Activated CD8-positive, alpha-beta memory T cell treated with anti-CD3 and anti-CD28 coated beads, Interleukin-2, amount 50 U/mL, for 1 hour (primary cell): ENCODE measurements at regions not wholly inside any gene's neighbourhood (a gene's known extent, or its start where the extent isn't known, plus 50 kb on each side); places are given as distances from the start of the nearest gene placed in this dataset.

Experiments
- DNase-seq: peaks from one replicate; pipeline ENCODE4 v3.0.0-alpha.2; 2020; ENCODE audit errors: extremely low read depth

DNA sequence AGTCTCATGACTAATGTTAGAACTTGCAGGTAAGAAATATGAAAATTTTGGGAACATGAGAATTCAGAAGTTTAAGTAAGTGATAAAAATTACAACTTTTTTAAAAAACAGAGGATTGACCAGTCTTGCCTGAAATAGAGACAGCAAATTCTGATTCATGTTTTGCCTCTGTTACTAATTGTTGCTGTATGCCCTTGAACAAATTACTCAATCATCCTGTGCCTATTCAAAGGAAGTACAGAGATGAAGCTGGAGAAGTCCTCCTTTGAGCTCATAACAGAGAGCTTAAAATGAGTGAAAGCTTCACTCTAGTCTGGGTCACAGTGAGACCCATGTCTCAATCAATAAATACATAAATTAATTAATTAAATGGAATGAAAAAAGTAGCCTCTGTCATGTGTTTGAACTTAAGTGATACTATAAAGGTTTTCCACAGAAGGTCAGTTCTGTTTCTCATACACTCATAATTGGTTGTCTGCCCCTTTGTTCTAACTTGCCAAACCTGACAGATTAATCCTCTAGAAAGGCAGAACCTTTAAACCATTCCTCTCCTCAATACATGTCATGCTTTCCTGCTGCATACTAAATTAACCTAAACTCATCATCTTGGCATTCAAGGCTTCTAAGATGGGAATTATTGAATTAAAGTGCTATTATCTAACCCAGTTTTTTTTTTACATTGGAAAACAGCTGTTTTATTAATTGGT lies 374.6 kb upstream of the LRATD1 start:
- DNase-seq: no peak

DNA sequence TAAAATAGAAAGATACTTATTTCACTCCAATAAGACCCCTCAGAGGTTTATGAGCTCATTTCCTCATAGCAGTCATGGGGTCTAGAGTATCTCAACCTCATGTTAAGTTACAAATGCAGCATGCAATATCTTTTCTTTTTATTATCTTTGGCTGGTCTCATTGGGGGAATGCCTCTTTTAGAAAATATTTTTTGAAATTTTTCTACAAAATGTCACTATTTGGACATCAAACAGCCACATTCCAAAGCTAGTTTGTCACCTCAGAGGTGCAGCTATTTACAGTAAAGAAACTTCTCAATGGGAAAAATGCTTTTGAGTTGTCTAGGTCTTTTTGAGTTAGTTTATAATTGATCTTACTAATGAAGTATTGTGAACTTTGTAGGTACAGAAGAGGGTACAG lies 370.7 kb upstream of the LRATD1 start:
- no peak for DNase-seq

DNA sequence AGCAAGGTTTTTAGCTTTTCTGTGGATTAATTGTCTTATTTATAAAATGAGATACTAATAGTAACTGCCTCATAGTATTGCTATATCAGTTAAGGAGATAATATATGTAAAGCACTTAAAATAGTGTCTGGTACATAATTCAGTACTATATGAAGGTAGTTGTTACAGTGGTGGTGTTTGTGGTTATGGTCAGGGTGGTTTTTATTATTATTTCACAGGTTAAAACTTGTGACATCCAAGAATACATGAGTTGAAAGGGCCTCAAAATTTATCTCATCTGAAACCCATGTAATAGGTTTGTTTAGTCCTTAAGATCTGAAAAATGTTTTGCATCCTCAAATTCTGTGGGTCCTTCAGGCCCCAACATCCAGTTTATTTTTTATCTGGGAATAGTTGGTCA lies 369.5 kb upstream of the LRATD1 start:
- DNase-seq: no peak

DNA sequence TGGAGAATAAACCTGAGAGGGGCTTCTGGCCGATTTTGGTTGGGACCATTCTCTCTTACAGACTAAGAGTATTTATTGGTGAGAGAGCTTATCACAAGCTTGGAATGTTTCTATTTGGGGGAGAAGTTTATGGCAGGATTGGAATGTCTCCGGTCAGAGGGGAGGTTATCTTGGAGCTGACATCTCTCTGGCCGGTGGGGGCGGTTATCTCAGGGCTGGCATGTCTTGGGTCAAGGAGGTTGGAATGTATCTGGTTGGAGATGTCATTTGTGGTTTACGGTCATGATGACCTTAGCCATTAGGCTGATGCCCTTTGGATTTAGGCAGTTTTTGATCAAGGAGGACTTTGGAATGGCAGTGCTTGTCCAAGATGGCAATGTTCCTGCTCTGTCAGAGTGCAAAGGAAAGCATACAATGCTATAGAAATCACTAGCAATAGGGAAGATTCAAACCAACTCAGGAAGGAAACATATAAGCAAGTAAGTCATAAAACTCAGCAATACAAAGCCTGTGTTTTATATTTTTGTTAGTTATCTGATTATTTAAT lies 362.4 kb upstream of the LRATD1 start:
- no peak for DNase-seq

DNA sequence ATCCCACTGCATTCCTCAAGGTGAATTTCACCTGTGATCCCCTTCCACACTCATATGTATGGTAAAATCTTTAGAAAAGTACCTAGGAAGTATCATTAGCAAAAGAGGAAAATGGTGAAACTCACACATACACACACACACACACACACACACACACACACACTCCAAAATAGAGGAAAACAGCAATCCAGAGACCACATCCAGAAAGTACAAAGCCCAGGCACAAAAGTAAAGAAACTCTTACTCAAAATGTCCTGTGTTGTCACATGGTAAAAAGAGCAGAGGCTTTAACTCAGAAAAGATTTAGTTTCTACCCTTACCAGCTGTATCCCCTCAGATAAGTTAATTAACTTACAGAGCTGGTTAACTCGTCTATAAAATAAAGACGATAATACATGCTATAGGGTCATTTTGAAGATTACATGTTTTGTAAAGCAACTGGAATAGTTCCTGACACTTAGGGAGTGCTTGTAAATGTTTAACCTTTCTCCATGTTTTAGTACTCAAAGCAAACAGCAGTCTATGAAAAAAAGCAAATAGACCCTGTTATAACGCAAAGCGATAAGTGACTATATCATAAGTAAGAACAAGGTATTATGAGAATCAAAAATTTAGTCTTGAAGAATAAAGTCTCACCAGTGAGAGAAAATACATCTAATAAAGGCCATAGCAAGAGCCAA lies 360.0 kb upstream of the LRATD1 start:
- no peak for DNase-seq

DNA sequence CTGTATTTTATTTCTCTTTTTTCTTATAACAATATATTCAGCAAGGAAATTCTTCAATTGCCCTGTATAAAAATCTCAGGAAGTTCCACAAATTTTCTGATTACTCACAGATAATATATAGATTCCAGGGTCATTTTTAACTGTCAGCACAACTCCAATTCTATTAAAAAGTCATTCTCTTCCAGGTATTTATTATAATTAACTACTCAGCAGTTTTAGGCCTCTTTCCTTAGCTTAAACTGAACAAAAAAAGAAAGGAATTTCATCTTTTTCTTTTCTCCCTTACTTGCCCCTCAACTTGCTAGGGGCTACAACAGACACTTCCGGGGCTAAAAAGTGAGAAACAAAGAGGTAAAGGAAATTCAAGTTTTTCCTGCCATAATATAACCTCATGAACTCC lies 358.9 kb upstream of the LRATD1 start:
- no peak for DNase-seq

DNA sequence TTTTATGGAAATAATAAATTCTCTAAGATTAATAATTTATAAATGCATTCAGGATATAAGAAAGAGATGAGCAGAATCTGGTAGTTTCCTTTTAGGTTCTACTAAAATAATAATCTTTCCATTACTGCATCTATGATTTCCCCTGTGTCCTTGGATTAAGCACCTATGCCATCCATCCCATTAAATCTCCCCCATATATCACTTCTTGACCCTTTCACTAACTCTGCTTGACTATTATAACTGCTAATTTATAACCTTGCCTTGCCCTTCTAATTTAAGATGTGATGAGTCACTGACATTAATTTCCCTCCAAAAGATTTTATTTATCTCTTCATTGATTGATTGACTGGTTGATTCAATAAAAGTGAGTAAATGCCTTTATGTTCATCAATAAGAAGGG lies 348.3 kb upstream of the LRATD1 start:
- no peak for DNase-seq

DNA sequence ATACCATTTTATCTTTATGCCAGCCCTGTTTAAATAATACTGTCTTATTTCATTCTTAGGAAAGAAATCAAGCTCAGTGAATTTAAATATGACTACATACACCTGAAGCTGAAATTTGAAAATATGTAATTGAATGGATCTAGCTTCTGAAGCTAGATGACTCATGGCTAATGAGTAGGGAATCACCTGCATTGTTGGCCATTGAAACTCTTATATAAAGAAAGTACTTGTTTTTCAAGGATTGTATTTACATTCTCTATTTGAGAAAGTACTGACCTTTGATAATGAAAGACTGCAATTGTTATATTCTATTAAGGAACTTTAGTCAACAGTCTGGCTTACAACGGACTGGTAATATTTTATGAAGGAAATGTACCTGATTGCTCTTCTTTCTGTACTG lies 346.7 kb upstream of the LRATD1 start:
- DNase-seq: no peak

DNA sequence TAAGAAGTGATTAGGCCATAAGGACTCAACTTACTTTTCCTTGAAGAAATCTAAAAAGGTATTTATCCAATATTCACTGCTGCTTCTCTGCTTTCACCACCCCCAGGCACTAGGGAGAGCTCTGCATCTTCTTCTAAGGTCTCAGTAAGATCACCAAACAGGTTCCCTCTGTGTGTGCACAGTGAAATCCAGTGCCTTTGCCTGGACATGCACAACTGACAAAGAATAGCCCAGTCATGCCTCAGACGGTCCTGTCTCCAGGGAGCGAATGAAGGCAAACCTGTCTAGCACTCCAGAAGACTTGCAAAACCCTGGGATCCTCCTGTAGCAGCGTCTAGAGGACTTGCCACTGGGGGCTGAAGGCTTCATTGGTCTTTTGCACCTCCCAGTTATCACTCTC lies 344.5 kb upstream of the LRATD1 start:
- no peak for DNase-seq

DNA sequence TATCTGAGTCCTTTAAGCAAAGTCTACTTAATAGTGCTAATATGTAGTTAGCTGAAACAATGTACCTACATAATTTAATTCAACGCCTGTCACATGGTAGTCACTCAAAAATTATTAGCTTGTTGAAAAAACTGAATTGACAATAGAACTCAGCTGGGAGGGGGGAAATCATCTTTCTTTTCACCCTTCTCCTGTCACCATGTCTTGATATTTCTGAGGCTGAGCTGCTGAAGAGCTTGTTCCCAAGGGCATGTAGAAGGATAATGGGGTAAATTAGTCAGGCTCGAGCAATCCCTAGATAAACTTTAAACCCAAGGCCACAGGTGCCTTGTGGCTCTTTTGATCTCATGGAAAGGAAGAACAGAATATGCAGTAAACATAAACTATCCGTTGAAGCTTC lies 339.6 kb upstream of the LRATD1 start:
- DNase-seq: no peak

DNA sequence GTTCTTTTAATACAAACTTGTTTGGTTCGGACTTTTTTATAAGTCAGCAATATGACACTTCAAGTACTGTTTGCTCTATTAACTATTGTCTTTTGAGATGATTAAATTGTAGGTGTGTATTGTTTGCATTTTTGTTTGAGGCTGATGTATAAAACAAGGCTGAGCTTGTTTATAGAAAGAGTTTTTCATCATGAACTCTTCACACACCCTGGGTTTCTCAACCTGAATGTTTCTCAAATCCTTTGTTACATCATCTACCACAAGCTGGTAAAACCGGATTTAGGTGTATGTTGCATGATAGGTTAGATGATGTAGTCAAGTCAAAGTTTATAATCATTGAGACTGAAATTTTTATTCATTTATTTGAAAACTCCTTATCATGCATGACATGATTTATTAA lies 335.2 kb upstream of the LRATD1 start:
- no peak for DNase-seq

DNA sequence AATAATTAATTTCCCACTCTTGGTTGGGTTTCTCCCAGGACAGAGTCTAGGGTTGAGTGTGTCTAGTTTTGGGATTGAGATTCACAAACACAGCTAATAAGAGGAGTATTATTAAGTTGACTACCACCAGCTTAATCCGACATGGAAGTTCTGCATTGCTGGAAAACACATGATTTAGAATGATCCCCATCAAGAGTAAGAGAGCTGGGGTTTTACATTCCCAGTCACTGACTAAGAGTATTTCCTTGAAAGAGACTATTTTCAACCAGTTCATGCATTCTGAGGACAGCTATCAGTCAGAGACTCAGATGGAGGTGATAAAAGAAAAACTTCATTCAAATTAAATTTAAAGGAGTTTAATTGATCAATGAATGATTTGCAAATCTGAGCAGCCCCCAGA lies 334.6 kb upstream of the LRATD1 start:
- no peak for DNase-seq

DNA sequence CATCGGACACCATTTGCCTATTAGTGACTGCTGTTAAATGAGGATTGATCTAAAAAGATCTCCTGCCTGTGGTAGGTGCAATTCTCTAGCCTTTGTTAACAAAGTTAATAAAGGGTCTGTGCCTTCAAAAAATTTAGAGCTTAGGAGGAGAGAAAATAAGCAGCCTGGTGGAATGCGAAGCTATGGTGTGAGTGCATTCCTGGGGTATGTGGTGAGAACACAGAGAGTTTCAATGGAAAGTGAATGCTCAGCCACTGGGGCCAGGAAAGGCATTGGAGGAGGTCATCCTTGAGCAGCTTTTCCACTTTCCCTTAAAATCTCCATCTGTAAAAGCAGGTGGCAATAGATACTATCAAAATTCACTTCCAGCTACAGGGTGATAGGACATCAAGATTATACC lies 331.2 kb upstream of the LRATD1 start:
- no peak for DNase-seq

DNA sequence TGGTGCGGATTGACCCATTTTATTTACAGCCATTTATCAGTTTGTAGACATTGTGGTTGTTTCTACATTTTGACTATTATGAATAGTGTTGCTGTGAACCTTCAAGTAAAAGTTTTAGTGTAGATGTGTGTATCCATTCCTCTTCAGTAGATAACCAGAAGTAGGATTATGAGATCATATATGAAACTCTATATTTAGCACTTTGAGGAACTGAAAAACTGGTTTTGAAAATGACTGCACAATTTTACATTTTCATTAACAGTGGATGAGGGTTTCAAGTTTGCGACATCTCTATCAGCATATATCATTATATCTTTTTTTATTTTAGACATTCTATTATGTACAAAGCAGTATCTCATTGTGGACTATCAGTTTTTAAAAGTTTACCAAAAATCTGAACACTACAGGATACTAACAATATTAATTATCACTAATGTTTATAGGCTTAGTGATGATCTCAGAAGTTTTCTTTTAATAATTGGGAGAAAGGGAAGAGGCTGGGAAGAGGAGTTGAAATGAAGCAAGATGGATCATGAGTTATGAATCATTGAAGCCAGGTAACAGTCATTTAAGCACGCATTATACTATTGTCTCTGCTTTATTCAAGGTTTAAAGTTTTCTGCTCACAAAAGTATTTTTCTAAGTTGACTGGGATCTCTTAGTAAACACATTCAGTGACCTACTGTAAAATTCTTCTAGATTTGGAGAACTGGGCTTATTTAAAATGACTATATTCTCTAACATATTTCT lies 329.0 kb upstream of the LRATD1 start:
- no peak for DNase-seq

DNA sequence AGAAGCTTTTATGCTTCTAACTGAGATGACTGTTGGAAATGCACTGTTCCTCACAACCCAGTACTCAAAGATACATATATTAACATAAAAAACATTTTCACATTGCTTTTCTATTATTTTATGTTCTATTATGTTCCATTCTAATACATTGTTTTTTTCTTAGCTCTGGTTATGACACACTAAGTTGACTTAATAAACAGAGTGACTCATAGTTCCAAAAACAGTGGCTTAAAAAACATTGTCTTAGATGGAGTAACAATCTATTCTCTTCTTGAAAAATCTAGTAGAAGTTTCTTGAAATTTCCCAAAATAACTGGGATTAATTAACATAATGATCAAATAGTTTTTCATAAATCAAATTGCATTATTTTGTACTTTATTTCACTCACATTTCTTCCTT lies 328.2 kb upstream of the LRATD1 start:
- no peak for DNase-seq

DNA sequence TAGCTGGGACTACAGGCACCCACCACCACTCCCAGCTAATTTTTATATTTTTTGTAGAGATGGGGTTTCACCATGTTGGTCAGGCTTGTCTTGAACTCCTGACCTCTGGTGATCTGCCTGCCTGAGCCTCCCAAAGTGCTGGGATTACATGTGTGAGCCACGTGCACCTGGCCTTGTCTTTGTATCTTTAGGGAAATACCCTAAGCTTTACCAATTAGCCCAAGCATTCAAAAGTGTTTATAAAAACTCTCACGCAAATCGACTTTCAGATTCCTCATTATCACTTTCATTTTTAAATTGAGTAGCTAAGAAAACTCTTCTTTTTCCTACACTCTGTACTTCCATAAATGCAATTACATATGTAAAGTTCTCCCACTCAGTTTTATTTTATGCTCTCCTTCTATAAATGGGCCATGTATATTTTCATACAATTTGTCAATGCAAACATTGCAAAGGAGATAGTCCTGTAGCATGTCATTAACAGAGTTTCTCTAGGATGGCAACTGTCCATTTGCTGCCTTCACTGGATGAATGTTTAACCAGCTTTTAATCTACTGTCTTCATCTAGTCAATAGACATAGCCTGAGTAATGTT lies 326.2 kb upstream of the LRATD1 start:
- DNase-seq: no peak

DNA sequence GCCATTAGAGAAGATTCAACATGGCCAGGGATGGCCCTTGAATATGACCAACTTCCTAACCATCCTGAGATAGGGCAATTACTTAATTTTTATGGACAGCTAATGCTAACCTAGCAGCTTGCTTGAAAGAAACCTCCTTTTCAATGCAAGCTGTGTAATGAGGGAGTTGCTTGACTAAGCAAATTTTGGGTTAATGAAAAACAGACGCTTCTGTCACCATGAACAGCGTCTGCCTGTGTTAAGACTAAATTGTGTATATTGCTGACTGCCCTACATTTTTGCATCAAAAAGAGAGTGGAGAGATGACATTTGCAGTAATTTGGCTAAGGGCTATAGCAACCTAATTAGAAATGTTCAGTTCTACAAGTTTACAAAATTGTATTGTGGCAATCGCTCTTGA lies 319.2 kb upstream of the LRATD1 start:
- DNase-seq: no peak

DNA sequence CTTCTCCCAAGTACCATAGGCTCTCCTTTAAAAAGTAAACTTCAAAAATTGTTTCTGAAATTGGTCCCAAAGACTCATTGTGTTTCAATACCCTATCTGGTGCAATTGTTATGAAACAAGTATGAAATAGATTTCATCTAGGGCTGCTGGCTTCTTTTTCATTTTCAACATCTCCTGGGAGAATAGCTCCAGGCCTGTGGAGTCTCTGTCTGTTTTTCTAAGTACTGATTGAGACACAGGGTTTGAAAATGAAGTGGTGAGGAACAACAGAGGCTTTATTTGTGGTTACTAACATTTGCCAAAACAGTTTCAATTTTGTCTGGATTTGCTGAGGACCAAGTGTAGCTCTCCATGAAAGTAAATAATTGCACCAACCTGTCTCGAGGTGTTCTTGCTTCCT lies 315.9 kb upstream of the LRATD1 start:
- no peak for DNase-seq

DNA sequence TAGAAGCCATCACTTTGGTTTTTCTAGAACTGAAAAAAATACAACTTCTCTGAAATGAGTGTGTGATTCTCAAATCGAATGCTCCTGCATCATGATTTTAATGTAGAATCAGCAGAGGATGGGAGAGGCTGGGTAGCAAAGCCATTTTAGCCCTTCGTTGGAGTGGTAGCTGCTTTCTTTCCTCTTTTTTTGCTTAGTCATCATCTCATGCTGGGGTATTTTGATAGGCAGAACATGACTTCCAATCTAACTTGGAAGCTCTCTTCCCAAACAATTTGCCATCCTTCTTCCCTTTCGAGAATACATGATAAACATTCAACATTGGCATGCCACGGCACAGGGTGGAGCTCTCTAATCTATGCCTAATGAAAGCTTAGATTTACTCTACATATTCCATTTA lies 311.2 kb upstream of the LRATD1 start:
- no peak for DNase-seq

DNA sequence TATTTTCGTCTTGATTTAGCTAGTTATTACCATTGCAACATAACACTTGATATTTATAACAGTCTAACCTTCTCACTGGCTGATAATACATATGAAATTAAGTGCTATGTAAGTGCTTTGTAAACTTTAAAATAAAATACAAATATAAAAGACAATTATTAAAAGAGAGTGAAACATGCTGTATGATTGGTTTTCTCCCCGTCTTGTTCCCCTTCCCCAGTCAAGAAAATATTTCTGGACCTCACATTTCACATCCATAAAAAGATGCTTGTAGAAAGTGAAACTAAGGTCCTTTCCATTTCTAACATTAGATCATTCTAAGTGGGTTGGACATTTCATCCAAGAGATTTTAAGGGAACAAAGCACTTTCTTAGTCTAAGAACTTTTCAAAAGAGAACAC lies 310.2 kb upstream of the LRATD1 start:
- DNase-seq: no peak

DNA sequence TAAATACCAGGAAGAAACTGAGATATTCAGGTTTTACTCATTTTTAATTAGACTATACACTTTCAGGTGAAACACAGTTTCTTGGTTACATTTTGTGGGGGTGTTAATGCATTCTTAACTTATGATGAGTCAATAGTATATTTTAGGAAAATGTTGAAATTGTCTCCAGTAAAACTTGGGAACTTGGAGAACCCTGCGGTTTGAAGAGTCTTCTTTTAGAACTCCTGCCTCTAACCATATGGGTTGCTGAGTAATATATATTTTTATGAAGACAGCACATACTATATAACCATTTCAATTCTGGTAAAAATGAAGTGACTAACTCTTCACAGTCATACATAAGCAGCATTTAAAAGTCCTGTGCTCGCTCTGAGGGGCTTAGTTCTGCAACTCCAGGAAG lies 308.2 kb upstream of the LRATD1 start:
- no peak for DNase-seq

DNA sequence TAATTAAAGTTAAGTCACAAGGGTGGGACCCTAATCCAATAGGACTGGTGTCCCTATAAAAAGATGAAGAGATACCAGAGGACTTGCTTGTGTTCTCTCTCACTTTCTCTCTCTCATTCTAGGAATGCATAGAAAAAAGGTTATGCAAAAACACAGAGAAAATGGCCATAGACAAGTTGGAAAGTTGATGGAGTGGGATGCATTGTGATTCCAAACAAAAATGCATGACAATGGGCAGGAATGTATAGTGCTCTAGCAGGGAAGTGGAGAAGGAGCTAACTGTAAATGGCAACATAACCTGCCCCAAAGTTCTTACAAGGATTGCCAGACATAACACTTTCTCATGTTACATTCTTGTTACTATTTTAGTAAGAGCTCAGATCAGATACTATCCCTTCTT lies 301.6 kb upstream of the LRATD1 start:
- DNase-seq: no peak
